ENCODE measurements at regions not wholly inside any gene's neighbourhood (a gene's known extent, or its start where the extent isn't known, plus 50 kb on each side); places are given as distances from the start of the nearest gene placed in this dataset.

DNA sequence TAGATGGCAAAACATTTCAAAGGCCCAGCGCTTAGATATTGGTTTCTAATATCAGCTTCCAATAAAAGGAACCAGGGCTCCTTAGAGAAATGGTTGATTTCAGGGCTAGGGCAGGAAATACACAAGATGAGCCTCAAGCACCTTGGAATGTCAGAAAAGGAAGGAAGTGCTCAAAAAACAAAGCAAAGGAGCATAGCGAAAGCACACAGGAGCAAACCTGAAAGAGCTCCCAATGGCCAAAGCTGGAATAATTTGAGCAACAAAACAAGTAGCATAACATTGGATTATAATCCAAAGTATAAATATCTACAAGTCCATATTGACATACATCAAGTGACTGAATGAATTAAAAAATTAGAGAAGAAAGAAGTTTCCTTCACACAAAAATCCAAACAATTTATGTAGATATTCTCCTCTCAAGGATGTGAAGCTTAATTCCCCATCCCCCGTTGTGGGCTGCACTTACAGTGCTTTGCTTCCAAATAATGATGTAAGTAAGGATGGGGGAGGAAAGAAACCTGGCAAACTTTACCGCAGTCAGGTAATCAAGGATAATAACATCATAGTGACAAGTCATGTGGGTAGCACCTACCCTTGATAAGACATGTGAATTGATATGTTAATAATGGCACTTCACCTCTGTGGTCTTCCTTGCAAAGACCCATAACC lies 132.9 kb upstream of the DST start:
- H3K9ac ChIP-seq (ENCODE audit: low read depth, low read length), result peak overlapping the region; percentile 53; the same call in 1 of the 2 replicates
- H3K4me1 ChIP-seq (ENCODE audit: insufficient read depth, low read length), result peaks cover 46% of the 10 kb centered on the region
- H3K4me3 ChIP-seq (ENCODE audit: low read length), result peak overlapping the region; percentile 21; the same call in 1 of the 2 replicates
- H3K27ac ChIP-seq (ENCODE audit: low read length), result peak overlapping the region; percentile 84
- no peaks in the 10 kb centered on the region for H3K36me3 ChIP-seq (ENCODE audit: insufficient read depth, low read depth, low read length)
- no peaks in the 10 kb centered on the region for H3K9me3 ChIP-seq (ENCODE audit: insufficient read depth, low read depth, low read length)
- H3K27me3 ChIP-seq (ENCODE audit: insufficient read depth, low read length), result no peaks in the 10 kb centered on the region

DNA sequence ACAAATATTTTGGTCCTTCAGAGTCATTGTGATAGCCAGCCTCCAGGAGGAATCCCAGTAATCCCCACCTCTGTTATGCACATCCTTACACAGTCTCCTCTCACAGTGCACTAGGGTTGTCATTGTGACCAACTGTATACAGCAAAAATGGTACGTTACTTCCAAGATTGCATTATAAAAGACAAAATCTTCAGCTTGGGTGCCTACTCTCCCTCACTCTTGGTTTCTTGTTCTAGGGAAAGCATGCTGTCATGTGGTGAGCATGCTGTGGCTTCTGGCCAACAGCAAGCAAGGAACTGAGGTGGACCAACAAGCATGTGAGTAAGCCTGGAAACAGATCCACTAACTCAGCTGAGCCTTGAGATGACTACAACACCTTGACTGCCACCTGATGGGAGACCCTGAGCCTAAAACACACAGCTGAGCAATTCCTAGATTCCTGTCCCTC lies 130.1 kb upstream of the DST start:
- H3K4me3 ChIP-seq (ENCODE audit: low read length), result no peak overlapping the region
- H3K9ac ChIP-seq (ENCODE audit: low read depth, low read length), result no peak overlapping the region
- no peaks in the 10 kb centered on the region for H3K36me3 ChIP-seq (ENCODE audit: insufficient read depth, low read depth, low read length)
- H3K27ac ChIP-seq (ENCODE audit: low read length), result no peak overlapping the region
- no peaks in the 10 kb centered on the region for H3K9me3 ChIP-seq (ENCODE audit: insufficient read depth, low read depth, low read length)
- peaks cover 50% of the 10 kb centered on the region for H3K4me1 ChIP-seq (ENCODE audit: insufficient read depth, low read length)
- H3K27me3 ChIP-seq (ENCODE audit: insufficient read depth, low read length), result no peaks in the 10 kb centered on the region

DNA sequence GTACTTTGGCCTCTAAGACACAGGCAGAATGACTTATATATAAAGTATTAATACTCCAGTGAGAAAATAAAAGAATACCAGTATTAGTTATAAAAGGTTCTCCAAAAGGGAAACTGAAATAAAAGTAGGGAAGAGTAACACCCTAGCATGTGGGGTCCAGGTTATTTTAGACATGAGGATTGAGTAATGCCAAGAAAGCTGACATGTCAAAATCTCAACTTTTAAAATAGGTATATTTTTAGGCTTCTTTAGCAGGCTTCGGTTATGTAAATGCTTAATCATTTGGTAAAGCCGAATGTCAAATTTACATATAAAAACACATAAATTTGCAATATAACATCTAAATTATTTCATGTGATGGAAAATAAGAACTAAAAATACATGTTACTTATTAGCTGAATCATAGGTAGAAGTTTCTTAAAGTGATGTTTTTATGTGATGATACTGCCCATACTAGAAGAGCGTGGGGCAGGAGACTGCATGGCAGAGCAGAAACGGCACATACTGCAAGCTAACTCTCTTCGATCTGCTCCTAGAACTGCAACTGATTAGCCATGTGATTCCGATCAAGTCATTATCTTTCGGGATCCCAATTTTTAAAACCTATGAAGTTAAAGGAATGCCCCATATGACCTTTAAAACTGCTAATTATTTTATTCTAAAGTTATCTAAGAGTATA lies 129.4 kb upstream of the DST start:
- Histone ChIP-seq H3K27me3 (ENCODE audit: insufficient read depth, low read length) (no peaks in the 10 kb centered on the region), H3K27ac (ENCODE audit: low read length) (no peak overlapping the region), H3K9ac (ENCODE audit: low read depth, low read length) (no peak overlapping the region), H3K36me3 (ENCODE audit: insufficient read depth, low read depth, low read length) (no peaks in the 10 kb centered on the region), H3K4me1 (ENCODE audit: insufficient read depth, low read length) (peaks cover 44% of the 10 kb centered on the region), H3K4me3 (ENCODE audit: low read length) (no peak overlapping the region), H3K9me3 (ENCODE audit: insufficient read depth, low read depth, low read length) (no peaks in the 10 kb centered on the region)

DNA sequence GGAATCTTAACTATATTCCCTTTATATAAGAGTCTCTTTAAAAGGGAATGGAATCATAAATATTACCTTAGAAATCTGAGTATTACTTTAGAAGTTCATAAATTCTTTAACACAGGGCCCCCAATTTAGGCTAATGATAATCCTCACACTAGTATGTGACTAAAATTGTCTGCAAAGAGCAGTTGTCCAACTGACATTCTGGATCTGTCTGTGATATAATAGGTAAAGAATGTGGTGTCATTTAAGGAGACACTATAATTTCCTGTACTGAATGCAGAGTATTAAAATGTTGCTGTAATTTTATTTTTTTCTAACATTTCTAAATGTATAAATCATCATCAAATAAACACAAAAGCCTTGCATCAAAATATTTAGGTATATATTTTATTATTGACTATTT lies 128.5 kb upstream of the DST start:
- peaks cover 38% of the 10 kb centered on the region for H3K4me1 ChIP-seq (ENCODE audit: insufficient read depth, low read length)
- no peak overlapping the region for H3K9ac ChIP-seq (ENCODE audit: low read depth, low read length)
- H3K36me3 ChIP-seq (ENCODE audit: insufficient read depth, low read depth, low read length), result no peaks in the 10 kb centered on the region
- no peak overlapping the region for H3K4me3 ChIP-seq (ENCODE audit: low read length)
- no peak overlapping the region for H3K27ac ChIP-seq (ENCODE audit: low read length)
- no peaks in the 10 kb centered on the region for H3K27me3 ChIP-seq (ENCODE audit: insufficient read depth, low read length)
- no peaks in the 10 kb centered on the region for H3K9me3 ChIP-seq (ENCODE audit: insufficient read depth, low read depth, low read length)

DNA sequence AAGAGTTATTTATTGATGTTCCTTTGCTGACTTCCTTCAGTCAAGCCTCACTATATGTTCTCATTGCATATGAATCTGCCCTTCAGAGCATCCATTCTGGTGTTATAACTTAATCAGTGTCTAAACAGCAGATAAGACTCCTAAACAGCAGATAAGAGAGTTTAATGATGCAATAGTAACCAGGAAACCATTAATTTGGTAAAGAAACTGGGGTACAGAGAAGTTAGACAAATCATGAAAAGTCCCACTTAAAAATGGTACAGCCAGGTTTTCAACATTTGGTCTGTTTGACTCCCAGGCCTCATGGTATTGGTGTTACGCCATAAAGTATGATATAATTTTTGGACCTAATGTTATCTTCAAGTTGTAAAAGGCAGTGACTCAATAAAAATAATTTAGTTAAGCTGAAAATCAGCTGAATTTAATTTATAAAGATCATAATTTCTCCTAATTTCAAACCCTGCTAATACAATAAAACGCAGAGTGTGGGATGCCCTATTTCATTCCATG lies 127.4 kb upstream of the DST start:
- no peaks in the 10 kb centered on the region for H3K36me3 ChIP-seq (ENCODE audit: insufficient read depth, low read depth, low read length)

DNA sequence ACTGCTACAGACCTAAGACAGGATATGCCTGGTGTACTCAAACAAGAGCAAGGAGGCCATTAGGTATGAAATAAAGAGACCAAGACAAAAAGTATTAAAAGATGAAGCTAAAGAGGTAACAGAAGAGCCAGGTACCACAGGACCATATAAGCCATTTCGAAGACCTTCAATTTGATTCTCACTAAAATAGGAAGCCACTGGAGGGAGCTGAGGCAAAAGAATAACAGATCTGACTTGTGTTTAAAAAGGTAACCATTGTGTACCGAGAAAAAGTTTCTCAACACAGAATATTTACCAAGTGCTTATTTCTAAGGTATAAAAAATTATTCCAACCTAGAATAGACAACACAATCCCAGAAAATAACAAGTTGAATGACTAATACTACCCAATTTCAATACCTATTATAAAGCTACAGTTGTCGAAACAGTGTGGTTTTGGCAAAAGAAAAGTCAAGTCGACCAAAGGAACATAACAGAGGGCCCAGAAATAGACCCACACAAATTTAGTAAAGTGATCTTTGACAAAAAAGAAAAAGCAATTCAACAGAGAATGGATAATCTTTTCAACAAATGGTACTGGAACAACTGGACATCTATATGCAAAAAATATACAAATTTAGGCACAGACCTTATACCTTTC lies 125.3 kb upstream of the DST start:
- Histone ChIP-seq H3K9me3 (ENCODE audit: insufficient read depth, low read depth, low read length) (no peaks in the 10 kb centered on the region), H3K27ac (ENCODE audit: low read length) (no peak overlapping the region), H3K4me1 (ENCODE audit: insufficient read depth, low read length) (peaks cover 22% of the 10 kb centered on the region), H3K36me3 (ENCODE audit: insufficient read depth, low read depth, low read length) (no peaks in the 10 kb centered on the region), H3K9ac (ENCODE audit: low read depth, low read length) (no peak overlapping the region), H3K4me3 (ENCODE audit: low read length) (no peak overlapping the region), H3K27me3 (ENCODE audit: insufficient read depth, low read length) (no peaks in the 10 kb centered on the region)

More for the DNA sequence above, 127.4 kb upstream of the DST start:
- Histone ChIP-seq H3K9ac (ENCODE audit: low read depth, low read length) (no peak overlapping the region), H3K4me3 (ENCODE audit: low read length) (no peak overlapping the region), H3K4me1 (ENCODE audit: insufficient read depth, low read length) (peaks cover 28% of the 10 kb centered on the region), H3K27ac (ENCODE audit: low read length) (no peak overlapping the region), H3K9me3 (ENCODE audit: insufficient read depth, low read depth, low read length) (no peaks in the 10 kb centered on the region), H3K27me3 (ENCODE audit: insufficient read depth, low read length) (no peaks in the 10 kb centered on the region)

DNA sequence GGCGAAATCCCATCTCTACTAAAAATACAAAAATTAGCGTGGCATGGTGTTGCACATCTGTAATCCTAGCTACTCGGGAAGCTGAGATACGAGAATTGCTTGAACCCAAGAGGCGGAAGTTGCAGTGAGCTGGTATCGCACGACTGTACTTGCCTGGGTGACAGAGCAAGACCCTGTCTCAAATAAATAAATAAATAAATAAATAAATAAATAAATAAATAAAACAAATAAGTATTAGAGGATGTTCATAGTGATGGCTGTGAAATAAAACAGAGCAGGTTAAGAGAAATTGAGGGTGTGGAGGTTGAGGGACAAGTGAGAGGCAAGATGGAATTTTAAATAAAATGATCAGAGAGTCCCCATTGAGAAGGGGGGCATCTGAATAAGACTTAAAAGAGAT lies 124.7 kb upstream of the DST start:
- Histone ChIP-seq H3K36me3 (ENCODE audit: insufficient read depth, low read depth, low read length) (no peaks in the 10 kb centered on the region), H3K4me3 (ENCODE audit: low read length) (no peak overlapping the region), H3K27ac (ENCODE audit: low read length) (no peak overlapping the region), H3K27me3 (ENCODE audit: insufficient read depth, low read length) (no peaks in the 10 kb centered on the region), H3K9me3 (ENCODE audit: insufficient read depth, low read depth, low read length) (no peaks in the 10 kb centered on the region), H3K4me1 (ENCODE audit: insufficient read depth, low read length) (peaks cover 16% of the 10 kb centered on the region; the same call in 1 of the 2 replicates), H3K9ac (ENCODE audit: low read depth, low read length) (no peak overlapping the region)

DNA sequence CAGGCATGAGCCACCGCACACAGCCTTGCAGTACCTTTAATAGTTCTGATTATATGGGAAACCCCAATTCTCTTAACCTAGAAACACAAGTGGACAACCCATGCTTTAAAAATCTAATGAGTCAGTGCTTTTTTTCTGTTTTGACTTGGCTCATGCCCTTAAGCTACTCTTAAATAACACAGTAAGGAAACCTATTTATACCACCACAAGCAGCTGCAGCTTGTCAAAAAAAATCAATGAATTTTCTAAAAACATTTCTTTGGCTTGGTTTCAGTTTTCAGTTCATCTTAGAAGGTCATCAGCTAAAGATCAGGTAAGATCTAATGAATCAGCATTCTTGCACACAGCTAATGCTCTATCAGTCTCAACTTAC lies 124.1 kb upstream of the DST start:
- Histone ChIP-seq H3K4me1 (ENCODE audit: insufficient read depth, low read length) (peaks cover 9% of the 10 kb centered on the region; the same call in 1 of the 2 replicates), H3K9ac (ENCODE audit: low read depth, low read length) (no peak overlapping the region), H3K9me3 (ENCODE audit: insufficient read depth, low read depth, low read length) (no peaks in the 10 kb centered on the region), H3K36me3 (ENCODE audit: insufficient read depth, low read depth, low read length) (no peaks in the 10 kb centered on the region), H3K27me3 (ENCODE audit: insufficient read depth, low read length) (no peaks in the 10 kb centered on the region), H3K27ac (ENCODE audit: low read length) (no peak overlapping the region), H3K4me3 (ENCODE audit: low read length) (no peak overlapping the region)

DNA sequence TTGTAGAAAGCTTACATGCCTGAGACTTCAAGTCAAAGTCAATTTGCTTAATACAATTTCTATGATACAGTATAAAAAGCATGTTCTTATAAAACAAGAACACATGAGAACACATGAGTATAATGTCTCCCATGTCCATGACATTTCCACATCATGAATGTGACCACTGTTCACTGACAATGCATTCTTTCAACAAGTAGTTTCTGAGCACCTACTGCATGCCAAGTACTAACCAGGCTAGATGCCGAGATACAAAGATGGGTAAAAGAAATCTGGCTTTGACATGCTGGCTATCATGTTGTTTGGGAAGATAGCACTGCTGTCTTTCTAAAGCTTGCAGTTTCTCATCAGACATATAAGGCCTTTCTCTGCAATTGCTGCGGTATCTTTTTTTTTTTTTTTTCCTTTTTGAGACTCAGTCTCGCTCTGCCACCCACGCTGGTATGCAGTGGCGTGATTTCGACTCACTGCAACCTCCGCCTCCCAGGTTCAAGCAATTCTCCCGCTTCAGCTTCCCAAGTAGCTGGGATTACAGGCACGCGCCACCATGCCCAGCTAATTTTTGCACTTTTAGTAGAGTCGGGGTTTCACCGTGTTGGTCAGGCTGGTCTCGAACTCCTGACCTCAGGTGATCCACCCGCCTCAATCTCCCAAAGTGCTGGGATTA lies 123.6 kb upstream of the DST start:
- H3K9ac ChIP-seq (ENCODE audit: low read depth, low read length), result no peak overlapping the region
- no peak overlapping the region for H3K27ac ChIP-seq (ENCODE audit: low read length)
- H3K4me1 ChIP-seq (ENCODE audit: insufficient read depth, low read length), result peaks cover 8% of the 10 kb centered on the region; the same call in 1 of the 2 replicates
- H3K4me3 ChIP-seq (ENCODE audit: low read length), result no peak overlapping the region
- H3K9me3 ChIP-seq (ENCODE audit: insufficient read depth, low read depth, low read length), result no peaks in the 10 kb centered on the region
- H3K36me3 ChIP-seq (ENCODE audit: insufficient read depth, low read depth, low read length), result no peaks in the 10 kb centered on the region
- H3K27me3 ChIP-seq (ENCODE audit: insufficient read depth, low read length), result no peaks in the 10 kb centered on the region

DNA sequence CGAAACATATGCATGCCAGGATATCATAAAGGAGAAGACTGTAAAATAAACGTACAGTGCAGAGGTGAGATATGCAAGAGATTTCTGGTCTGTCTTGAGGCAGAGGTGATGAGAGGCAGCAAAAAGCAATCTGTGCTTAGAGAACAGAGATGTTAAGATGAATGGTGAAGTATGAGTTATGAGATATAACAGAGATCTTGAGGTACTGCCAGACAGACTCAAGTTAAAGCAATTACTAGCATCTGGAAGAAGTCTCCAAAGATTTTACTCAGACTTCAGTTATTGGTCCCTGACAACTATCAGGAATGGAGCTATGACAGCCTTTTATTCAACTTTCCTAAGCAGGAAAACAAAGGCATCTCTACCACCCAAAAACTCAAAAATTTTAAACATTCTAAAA lies 122.8 kb upstream of the DST start:
- Histone ChIP-seq H3K27me3 (ENCODE audit: insufficient read depth, low read length) (no peaks in the 10 kb centered on the region), H3K9me3 (ENCODE audit: insufficient read depth, low read depth, low read length) (no peaks in the 10 kb centered on the region), H3K9ac (ENCODE audit: low read depth, low read length) (no peak overlapping the region), H3K27ac (ENCODE audit: low read length) (no peak overlapping the region), H3K4me1 (ENCODE audit: insufficient read depth, low read length) (peaks cover 8% of the 10 kb centered on the region; the same call in 1 of the 2 replicates), H3K4me3 (ENCODE audit: low read length) (no peak overlapping the region), H3K36me3 (ENCODE audit: insufficient read depth, low read depth, low read length) (no peaks in the 10 kb centered on the region)

DNA sequence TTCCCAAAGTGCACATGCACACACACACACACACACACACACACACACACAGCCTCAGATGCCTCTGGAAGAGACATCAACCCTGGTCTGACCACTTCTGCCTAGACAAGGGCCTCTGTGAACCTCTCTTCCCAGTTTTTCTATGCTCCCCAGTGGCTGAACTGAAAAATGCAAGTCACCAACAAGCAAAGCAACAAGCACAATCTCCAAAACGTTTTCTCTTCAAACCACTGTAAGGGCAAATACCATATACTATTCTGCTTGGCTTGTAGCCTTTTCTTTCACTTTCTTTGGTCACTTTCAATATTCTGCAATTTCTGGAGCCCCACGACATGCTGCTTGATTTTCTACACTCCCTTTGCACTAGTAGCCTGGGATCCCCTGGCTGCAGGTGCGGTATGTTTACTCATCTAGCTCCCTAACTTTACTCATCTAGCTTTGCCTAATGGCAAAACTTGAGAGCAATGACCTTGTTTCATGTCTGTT lies 121.4 kb upstream of the DST start:
- H3K9ac ChIP-seq (ENCODE audit: low read depth, low read length), result peak overlapping the region; percentile 43; the same call in 1 of the 2 replicates
- no peaks in the 10 kb centered on the region for H3K9me3 ChIP-seq (ENCODE audit: insufficient read depth, low read depth, low read length)
- H3K4me3 ChIP-seq (ENCODE audit: low read length), result no peak overlapping the region
- H3K4me1 ChIP-seq (ENCODE audit: insufficient read depth, low read length), result peaks cover 19% of the 10 kb centered on the region; the same call in 1 of the 2 replicates
- no peaks in the 10 kb centered on the region for H3K27me3 ChIP-seq (ENCODE audit: insufficient read depth, low read length)
- H3K36me3 ChIP-seq (ENCODE audit: insufficient read depth, low read depth, low read length), result no peaks in the 10 kb centered on the region
- H3K27ac ChIP-seq (ENCODE audit: low read length), result no peak overlapping the region

All from iPS-20b (cell line).